HepG2 (cell line): ENCODE measurements at regions not wholly inside any gene's neighbourhood (a gene's known extent, or its start where the extent isn't known, plus 50 kb on each side); places are given as distances from the start of the nearest gene placed in this dataset.

Experiments used
- HIVEP1 ChIP-seq: sonication (generic); formaldehyde crosslinking; IDR thresholded peaks from 2 replicates; pipeline ENCODE4 v1.4.0; 2020; ENCODE audit warnings: mild to moderate bottlenecking, missing genetic modification reagents
- KDM5B ChIP-seq: sonication (generic); formaldehyde crosslinking; IDR thresholded peaks from 2 replicates; pipeline ENCODE4 v1.4.0; 2020; ENCODE audit warnings: missing genetic modification reagents, mild to moderate bottlenecking, borderline replicate concordance
- NCOA2 ChIP-seq: sonication (generic); formaldehyde crosslinking; IDR thresholded peaks from 2 replicates; pipeline ENCODE4 v1.8.0; 2022; ENCODE audit warnings: inconsistent platforms
- ZMYM4 ChIP-seq: sonication (generic); formaldehyde crosslinking; IDR thresholded peaks from 2 replicates; pipeline ENCODE4 v1.8.1; 2023; ENCODE audit warnings: mild to moderate bottlenecking, missing genetic modification reagents
- ZNF451 ChIP-seq: sonication (generic); formaldehyde crosslinking; IDR thresholded peaks from 2 replicates; pipeline ENCODE4 v1.5.0; 2020; ENCODE audit warnings: mild to moderate bottlenecking, missing genetic modification reagents
- ZNF558 ChIP-seq: sonication (generic); formaldehyde crosslinking; IDR thresholded peaks from 2 replicates; pipeline ENCODE4 v1.9.0; 2022; ENCODE audit warnings: mild to moderate bottlenecking, missing genetic modification reagents, borderline replicate concordance
- ZNF563 ChIP-seq: sonication (generic); formaldehyde crosslinking; IDR thresholded peaks from 2 replicates; pipeline ENCODE4 v1.8.0; 2022; ENCODE audit warnings: mild to moderate bottlenecking, moderate library complexity, missing genetic modification reagents
- ZNF572 ChIP-seq: sonication (generic); formaldehyde crosslinking; IDR thresholded peaks from 2 replicates; pipeline ENCODE4 v1.5.1; 2020; ENCODE audit warnings: mild to moderate bottlenecking, missing genetic modification reagents
- ZZZ3 ChIP-seq: sonication (generic); formaldehyde crosslinking; IDR thresholded peaks from 2 replicates; pipeline ENCODE4 v1.4.0; 2020; ENCODE audit warnings: missing genetic modification reagents, mild to moderate bottlenecking, borderline replicate concordance
- TF ChIP-seq, protein P1 (sequence below): sonication (generic); formaldehyde crosslinking; IDR thresholded peaks from 2 replicates; pipeline ENCODE4 v1.5.0; 2020; ENCODE audit warnings: missing genetic modification reagents, mild to moderate bottlenecking, borderline replicate concordance
- TF ChIP-seq, protein P2 (sequence below): sonication (generic); formaldehyde crosslinking; IDR thresholded peaks from 2 replicates; pipeline ENCODE4 v1.8.0; 2022; ENCODE audit warnings: missing genetic modification reagents, mild to moderate bottlenecking, moderate library complexity, borderline replicate concordance
- TF ChIP-seq, protein P3 (sequence below): sonication (generic); formaldehyde crosslinking; IDR thresholded peaks from 2 replicates; pipeline ENCODE4 v1.4.0; 2020; ENCODE audit warnings: missing genetic modification reagents, mild to moderate bottlenecking, borderline replicate concordance
- TF ChIP-seq, protein P4 (sequence below): sonication (generic); formaldehyde crosslinking; IDR thresholded peaks from 2 replicates; pipeline ENCODE4 v1.4.0; 2020; ENCODE audit warnings: mild to moderate bottlenecking, missing genetic modification reagents
- TF ChIP-seq, protein P5 (sequence below): sonication (generic); formaldehyde crosslinking; IDR thresholded peaks from 2 replicates; pipeline ENCODE4 v1.5.0; 2020; ENCODE audit warnings: mild to moderate bottlenecking, missing genetic modification reagents, borderline replicate concordance

DNA sequence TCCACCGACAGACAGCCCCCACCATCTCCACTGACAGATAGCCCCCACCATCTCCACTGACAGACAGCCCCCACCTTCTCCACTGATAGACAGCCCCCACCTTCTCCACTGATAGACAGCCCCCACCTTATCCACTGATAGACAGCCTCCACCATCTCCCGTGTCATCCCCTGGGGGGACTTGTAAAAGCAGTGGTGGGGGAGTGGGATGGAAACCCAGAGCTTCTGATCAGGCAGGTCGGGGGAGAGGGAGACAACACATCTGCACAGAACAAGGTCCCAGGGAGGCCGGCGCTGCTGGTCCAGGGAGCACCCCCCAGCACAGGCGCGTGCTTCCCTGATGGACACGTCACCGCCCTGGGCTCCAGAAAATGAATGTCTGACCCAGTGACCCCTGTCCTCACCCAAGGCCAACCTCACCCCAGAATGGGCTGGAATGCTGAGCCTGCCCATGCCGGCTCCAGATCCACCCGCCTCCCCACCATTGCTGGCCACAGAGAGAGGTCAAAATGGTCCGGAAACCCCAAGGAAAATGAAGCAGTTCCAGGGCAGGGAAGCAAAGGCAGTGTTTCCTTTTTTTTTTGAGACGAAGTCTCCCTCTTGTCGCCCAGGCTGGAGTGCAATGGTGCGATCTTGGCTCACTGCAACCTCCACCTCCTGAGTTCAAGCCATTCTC lies 91.6 kb upstream of the METTL9 start (continued):
- TF ChIP-seq ZMYM4 (CRISPR knock-in tag) (peak; percentile 47; the same call in 1 of the 2 replicates), KDM5B (CRISPR knock-in tag) (0 out of 2 replicates have a peak, but pooled peaks have one; percentile 34), ZNF572 (CRISPR knock-in tag) (peak; percentile 63; the same call in 1 of the 2 replicates), HIVEP1 (CRISPR knock-in tag) (peak; percentile 82; the same call in 1 of the 2 replicates), ZZZ3 (CRISPR knock-in tag) (peak; percentile 26; the same call in 1 of the 2 replicates), ZNF558 (CRISPR knock-in tag) (peak; percentile 54; the same call in 1 of the 2 replicates), ZNF451 (0 out of 2 replicates have a peak, but pooled peaks have one; percentile 10), NCOA2 (CRISPR knock-in tag) (peak; percentile 37; the same call in 1 of the 2 replicates), ZNF563 (CRISPR knock-in tag) (0 out of 2 replicates have a peak, but pooled peaks have one; percentile 3)
- TF ChIP-seq, protein P1, sequence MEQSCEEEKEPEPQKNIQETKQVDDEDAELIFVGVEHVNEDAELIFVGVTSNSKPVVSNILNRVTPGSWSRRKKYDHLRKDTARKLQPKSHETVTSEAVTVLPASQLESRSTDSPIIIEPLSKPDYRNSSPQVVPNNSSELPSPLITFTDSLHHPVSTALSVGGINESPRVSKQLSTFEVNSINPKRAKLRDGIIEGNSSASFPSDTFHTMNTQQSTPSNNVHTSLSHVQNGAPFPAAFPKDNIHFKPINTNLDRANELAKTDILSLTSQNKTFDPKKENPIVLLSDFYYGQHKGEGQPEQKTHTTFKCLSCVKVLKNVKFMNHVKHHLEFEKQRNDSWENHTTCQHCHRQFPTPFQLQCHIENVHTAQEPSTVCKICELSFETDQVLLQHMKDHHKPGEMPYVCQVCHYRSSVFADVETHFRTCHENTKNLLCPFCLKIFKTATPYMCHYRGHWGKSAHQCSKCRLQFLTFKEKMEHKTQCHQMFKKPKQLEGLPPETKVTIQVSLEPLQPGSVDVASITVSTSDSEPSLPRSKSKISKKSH, result peak; percentile 70; the same call in 1 of the 2 replicates
- TF ChIP-seq, protein P2, sequence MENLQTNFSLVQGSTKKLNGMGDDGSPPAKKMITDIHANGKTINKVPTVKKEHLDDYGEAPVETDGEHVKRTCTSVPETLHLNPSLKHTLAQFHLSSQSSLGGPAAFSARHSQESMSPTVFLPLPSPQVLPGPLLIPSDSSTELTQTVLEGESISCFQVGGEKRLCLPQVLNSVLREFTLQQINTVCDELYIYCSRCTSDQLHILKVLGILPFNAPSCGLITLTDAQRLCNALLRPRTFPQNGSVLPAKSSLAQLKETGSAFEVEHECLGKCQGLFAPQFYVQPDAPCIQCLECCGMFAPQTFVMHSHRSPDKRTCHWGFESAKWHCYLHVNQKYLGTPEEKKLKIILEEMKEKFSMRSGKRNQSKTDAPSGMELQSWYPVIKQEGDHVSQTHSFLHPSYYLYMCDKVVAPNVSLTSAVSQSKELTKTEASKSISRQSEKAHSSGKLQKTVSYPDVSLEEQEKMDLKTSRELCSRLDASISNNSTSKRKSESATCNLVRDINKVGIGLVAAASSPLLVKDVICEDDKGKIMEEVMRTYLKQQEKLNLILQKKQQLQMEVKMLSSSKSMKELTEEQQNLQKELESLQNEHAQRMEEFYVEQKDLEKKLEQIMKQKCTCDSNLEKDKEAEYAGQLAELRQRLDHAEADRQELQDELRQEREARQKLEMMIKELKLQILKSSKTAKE, result 0 out of 2 replicates have a peak, but pooled peaks have one; percentile 52
- TF ChIP-seq, protein P3, sequence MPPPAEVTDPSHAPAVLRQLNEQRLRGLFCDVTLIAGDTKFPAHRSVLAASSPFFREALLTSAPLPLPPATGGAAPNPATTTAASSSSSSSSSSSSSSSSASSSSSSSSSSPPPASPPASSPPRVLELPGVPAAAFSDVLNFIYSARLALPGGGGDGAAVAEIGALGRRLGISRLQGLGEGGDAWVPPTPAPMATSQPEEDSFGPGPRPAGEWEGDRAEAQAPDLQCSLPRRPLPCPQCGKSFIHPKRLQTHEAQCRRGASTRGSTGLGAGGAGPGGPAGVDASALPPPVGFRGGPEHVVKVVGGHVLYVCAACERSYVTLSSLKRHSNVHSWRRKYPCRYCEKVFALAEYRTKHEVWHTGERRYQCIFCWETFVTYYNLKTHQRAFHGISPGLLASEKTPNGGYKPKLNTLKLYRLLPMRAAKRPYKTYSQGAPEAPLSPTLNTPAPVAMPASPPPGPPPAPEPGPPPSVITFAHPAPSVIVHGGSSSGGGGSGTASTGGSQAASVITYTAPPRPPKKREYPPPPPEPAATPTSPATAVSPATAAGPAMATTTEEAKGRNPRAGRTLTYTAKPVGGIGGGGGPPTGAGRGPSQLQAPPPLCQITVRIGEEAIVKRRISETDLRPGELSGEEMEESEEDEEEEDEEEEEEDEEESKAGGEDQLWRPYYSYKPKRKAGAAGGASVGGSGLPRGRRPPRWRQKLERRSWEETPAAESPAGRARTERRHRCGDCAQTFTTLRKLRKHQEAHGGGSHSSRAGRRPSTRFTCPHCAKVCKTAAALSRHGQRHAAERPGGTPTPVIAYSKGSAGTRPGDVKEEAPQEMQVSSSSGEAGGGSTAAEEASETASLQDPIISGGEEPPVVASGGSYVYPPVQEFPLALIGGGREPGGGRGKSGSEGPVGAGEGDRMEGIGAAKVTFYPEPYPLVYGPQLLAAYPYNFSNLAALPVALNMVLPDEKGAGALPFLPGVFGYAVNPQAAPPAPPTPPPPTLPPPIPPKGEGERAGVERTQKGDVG, result peak; percentile 89; the same call in 1 of the 2 replicates
- TF ChIP-seq, protein P4, sequence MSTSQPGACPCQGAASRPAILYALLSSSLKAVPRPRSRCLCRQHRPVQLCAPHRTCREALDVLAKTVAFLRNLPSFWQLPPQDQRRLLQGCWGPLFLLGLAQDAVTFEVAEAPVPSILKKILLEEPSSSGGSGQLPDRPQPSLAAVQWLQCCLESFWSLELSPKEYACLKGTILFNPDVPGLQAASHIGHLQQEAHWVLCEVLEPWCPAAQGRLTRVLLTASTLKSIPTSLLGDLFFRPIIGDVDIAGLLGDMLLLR (CRISPR knock-in tag), result peak; percentile 68; the same call in 1 of the 2 replicates
- TF ChIP-seq, protein P5, sequence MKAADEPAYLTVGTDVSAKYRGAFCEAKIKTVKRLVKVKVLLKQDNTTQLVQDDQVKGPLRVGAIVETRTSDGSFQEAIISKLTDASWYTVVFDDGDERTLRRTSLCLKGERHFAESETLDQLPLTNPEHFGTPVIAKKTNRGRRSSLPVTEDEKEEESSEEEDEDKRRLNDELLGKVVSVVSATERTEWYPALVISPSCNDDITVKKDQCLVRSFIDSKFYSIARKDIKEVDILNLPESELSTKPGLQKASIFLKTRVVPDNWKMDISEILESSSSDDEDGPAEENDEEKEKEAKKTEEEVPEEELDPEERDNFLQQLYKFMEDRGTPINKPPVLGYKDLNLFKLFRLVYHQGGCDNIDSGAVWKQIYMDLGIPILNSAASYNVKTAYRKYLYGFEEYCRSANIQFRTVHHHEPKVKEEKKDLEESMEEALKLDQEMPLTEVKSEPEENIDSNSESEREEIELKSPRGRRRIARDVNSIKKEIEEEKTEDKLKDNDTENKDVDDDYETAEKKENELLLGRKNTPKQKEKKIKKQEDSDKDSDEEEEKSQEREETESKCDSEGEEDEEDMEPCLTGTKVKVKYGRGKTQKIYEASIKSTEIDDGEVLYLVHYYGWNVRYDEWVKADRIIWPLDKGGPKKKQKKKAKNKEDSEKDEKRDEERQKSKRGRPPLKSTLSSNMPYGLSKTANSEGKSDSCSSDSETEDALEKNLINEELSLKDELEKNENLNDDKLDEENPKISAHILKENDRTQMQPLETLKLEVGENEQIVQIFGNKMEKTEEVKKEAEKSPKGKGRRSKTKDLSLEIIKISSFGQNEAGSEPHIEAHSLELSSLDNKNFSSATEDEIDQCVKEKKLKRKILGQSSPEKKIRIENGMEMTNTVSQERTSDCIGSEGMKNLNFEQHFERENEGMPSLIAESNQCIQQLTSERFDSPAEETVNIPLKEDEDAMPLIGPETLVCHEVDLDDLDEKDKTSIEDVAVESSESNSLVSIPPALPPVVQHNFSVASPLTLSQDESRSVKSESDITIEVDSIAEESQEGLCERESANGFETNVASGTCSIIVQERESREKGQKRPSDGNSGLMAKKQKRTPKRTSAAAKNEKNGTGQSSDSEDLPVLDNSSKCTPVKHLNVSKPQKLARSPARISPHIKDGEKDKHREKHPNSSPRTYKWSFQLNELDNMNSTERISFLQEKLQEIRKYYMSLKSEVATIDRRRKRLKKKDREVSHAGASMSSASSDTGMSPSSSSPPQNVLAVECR (CRISPR knock-in tag), result peak; percentile 27; the same call in 1 of the 2 replicates
